Activated T-cell treated with anti-CD3 and anti-CD28 coated beads, Interleukin-2, amount 50 U/mL, for 4 hours (primary cell): ENCODE measurements at regions not wholly inside any gene's neighbourhood (a gene's known extent, or its start where the extent isn't known, plus 50 kb on each side); places are given as distances from the start of the nearest gene placed in this dataset.

Experiments
- ATAC-seq, 2 donors: fragments of 200-7000 bp; cut with Tn5 transposase; one replicate each; pipeline ENCODE4 v1.10.0; 2021
- DNase-seq: peaks from one replicate; pipeline ENCODE4 v3.0.0-alpha.2; 2020
- H3K27me3 Mint-ChIP-seq: one replicate; pipeline ENCODE4 v1.8.0; 2021; ENCODE audit warnings: low read depth, mixed read lengths
- H3K36me3 Mint-ChIP-seq: one replicate; pipeline ENCODE4 v1.8.0; 2022; ENCODE audit warnings: mixed read lengths; ENCODE audit not compliant: insufficient read depth
- H3K4me1 Mint-ChIP-seq: one replicate; pipeline ENCODE4 v1.8.0; 2021; ENCODE audit warnings: low read depth, mixed read lengths
- H3K4me3 Mint-ChIP-seq: one replicate; pipeline ENCODE4 v1.8.0; 2021; ENCODE audit warnings: mild to moderate bottlenecking, moderate library complexity, mixed read lengths
- H3K9me3 Mint-ChIP-seq: one replicate; pipeline ENCODE4 v1.8.0; 2021; ENCODE audit warnings: mixed read lengths

DNA sequence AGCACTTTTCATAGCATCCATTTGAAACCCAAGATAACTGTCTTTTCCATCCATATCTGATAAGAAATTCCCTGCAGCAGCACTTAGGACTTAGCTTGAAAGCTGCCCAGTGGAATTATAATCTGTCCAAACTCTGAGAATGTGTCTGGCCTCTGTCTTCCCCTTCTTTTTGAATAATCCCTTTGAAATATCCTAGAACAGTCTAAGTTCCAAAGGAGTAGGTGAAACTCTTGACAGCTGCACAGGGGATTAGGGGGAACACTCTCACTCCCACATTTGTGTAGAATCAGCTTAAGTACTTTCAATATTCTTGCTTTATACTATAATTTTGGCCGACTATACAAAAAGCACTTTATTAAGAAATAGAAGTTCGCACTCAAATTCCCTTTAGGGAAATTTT lies 157.7 kb downstream of the PAPSS1 start:
- peaks cover 7% of the 10 kb centered on the region for H3K27me3 Mint-ChIP-seq
- DNase-seq (no peak), ATAC-seq (no peak)
- H3K9me3 Mint-ChIP-seq, result peaks cover 21% of the 10 kb centered on the region
- H3K4me1 Mint-ChIP-seq, result no peaks in the 10 kb centered on the region
- H3K36me3 Mint-ChIP-seq, result no peaks in the 10 kb centered on the region
- no peak overlapping the region for H3K4me3 Mint-ChIP-seq

DNA sequence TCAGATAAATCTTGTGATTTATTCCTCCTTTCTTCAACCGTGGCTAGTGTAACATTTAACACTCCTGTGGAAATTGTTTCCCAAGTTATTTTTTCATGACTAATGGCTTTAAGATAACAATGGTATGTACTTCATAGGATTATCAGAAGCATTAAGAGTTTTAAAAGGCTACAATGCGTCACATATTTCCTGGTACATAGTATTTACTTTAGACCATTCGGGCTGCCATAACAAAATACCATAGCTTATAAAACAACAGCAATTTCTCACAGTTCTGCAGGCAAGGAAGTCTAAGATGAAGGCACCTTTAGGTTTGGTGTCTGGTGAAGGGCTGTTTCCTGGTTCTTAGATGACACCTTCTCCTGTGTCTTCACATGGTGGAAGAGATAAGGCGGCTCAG lies 158.6 kb downstream of the PAPSS1 start:
- no peak overlapping the region for H3K4me3 Mint-ChIP-seq
- DNase-seq, result no peak
- no peaks in the 10 kb centered on the region for H3K36me3 Mint-ChIP-seq
- peaks cover 18% of the 10 kb centered on the region for H3K9me3 Mint-ChIP-seq
- H3K4me1 Mint-ChIP-seq, result no peaks in the 10 kb centered on the region
- ATAC-seq, result no peak
- peaks cover 7% of the 10 kb centered on the region for H3K27me3 Mint-ChIP-seq

GRCh38 chr4:107559653-107560052 lies 160.4 kb downstream of the PAPSS1 start:
- Mint-ChIP-seq H3K4me1 (no peaks in the 10 kb centered on the region), H3K27me3 (peaks cover 7% of the 10 kb centered on the region), H3K36me3 (no peaks in the 10 kb centered on the region), H3K4me3 (no peak overlapping the region), H3K9me3 (peaks cover 20% of the 10 kb centered on the region)
- no peak for DNase-seq
- no peak for ATAC-seq

GRCh38 chr4:107552306-107552705 lies 167.7 kb downstream of the PAPSS1 start:
- H3K36me3 Mint-ChIP-seq, result no peaks in the 10 kb centered on the region

DNA sequence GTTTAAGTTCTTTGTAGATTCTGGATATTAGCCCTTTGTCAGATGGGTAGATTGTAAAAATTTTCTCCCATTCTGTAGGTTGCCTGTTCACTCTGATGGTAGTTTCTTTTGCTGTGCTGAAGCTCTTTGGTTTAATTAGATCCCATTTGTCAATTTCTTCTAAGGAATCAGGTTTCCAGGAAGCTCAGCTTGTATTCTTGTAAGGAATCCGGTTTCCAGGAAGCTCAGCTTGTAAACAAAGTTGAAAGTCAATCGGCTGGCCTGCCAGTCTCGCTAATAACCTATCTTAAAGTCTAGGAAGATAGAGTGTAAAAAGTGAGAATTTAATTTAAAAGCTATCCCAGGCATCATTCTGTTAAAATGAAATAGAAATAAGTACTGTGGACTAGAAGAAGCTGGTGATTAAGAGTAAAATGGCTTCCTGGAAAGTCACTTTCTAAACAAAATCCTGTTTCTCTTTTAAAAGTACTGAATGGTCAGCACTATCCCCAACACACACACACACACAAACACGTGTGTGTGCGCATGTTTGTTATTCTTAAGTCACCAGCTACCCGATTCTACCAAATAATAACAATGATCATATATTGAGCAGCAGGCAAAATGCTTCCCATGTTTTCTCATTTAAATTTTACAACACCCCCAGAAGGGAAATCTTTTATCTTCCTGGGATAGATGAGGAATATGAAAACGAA lies 171.7 kb downstream of the PAPSS1 start:
- Mint-ChIP-seq H3K9me3 (no peaks in the 10 kb centered on the region), H3K36me3 (no peaks in the 10 kb centered on the region), H3K4me1 (no peaks in the 10 kb centered on the region), H3K4me3 (no peak overlapping the region), H3K27me3 (no peaks in the 10 kb centered on the region)
- ATAC-seq (no peak), DNase-seq (no peak)

More at GRCh38 chr4:107552306-107552705, 167.7 kb downstream of the PAPSS1 start:
- Mint-ChIP-seq H3K27me3 (no peaks in the 10 kb centered on the region), H3K9me3 (peaks cover 6% of the 10 kb centered on the region), H3K4me1 (no peaks in the 10 kb centered on the region), H3K4me3 (no peak overlapping the region)
- ATAC-seq, result no peak
- DNase-seq, result no peak

GRCh38 chr4:107546638-107547037 lies 173.4 kb downstream of the PAPSS1 start:
- Mint-ChIP-seq H3K27me3 (no peaks in the 10 kb centered on the region), H3K36me3 (no peaks in the 10 kb centered on the region), H3K4me1 (no peaks in the 10 kb centered on the region), H3K4me3 (no peak overlapping the region), H3K9me3 (no peaks in the 10 kb centered on the region)
- DNase-seq (no peak), ATAC-seq (no peak)

DNA sequence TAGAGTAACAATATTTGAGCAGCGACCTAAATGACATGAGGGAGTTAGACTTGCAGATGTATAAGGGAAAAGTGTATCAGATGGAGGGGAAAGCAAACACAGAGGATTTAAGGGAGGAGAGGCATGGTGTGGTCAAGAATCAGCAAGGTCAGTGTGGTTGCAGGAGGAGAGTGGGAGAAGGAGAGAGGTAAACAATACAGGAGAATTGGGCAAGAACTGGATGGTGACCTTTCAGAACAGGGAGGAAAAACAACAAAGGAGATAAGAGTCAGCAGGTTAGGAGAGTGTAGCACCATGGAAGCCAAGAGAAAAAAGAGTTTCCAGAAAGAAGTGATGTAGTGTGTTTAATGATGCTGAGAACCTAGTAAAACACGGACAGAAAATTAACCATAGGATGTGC lies 178.5 kb downstream of the PAPSS1 start:
- Mint-ChIP-seq H3K9me3 (no peaks in the 10 kb centered on the region), H3K4me3 (no peak overlapping the region), H3K27me3 (no peaks in the 10 kb centered on the region), H3K4me1 (no peaks in the 10 kb centered on the region), H3K36me3 (no peaks in the 10 kb centered on the region)
- no peak for ATAC-seq
- DNase-seq, result no peak

GRCh38 chr4:107531927-107532326 lies 188.1 kb downstream of the PAPSS1 start:
- no peaks in the 10 kb centered on the region for H3K4me1 Mint-ChIP-seq
- H3K27me3 Mint-ChIP-seq, result no peaks in the 10 kb centered on the region
- no peak overlapping the region for H3K4me3 Mint-ChIP-seq
- no peak for DNase-seq
- no peaks in the 10 kb centered on the region for H3K36me3 Mint-ChIP-seq
- H3K9me3 Mint-ChIP-seq, result peaks cover 3% of the 10 kb centered on the region
- ATAC-seq, result no peak

GRCh38 chr4:107520368-107520767 lies 199.7 kb downstream of the PAPSS1 start:
- DNase-seq (no peak), ATAC-seq (no peak)
- Mint-ChIP-seq H3K36me3 (no peaks in the 10 kb centered on the region), H3K4me1 (no peaks in the 10 kb centered on the region), H3K9me3 (no peaks in the 10 kb centered on the region), H3K4me3 (no peak overlapping the region), H3K27me3 (peaks cover 5% of the 10 kb centered on the region)

DNA sequence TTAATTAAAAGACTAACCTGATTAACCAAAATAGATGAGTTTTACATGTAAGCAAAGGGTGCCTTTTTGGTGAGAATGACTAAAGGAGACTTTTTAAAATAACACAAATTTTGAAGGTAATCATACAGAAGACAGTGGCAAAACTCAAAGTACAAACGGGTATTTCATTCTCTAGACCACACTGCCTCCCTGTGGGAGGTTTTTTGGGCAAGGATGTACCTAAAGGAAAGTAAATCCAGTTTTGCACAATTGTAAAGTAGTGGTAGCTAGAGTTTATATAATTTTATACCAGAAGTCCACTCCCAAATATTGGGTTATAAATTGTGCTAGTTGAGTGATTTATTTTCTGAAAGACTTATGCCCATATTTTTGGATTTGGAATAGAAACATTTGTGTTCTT lies 201.0 kb downstream of the PAPSS1 start:
- no peak for DNase-seq
- H3K36me3 Mint-ChIP-seq, result no peaks in the 10 kb centered on the region
- peaks cover 5% of the 10 kb centered on the region for H3K27me3 Mint-ChIP-seq
- H3K4me1 Mint-ChIP-seq, result no peaks in the 10 kb centered on the region
- no peak overlapping the region for H3K4me3 Mint-ChIP-seq
- no peak for ATAC-seq
- H3K9me3 Mint-ChIP-seq, result peaks cover 6% of the 10 kb centered on the region

GRCh38 chr4:107518076-107518475 lies 202.0 kb downstream of the PAPSS1 start:
- Mint-ChIP-seq H3K27me3 (peaks cover 5% of the 10 kb centered on the region), H3K9me3 (peaks cover 6% of the 10 kb centered on the region), H3K4me3 (no peak overlapping the region), H3K36me3 (no peaks in the 10 kb centered on the region), H3K4me1 (no peaks in the 10 kb centered on the region)
- no peak for DNase-seq
- ATAC-seq, result no peak

DNA sequence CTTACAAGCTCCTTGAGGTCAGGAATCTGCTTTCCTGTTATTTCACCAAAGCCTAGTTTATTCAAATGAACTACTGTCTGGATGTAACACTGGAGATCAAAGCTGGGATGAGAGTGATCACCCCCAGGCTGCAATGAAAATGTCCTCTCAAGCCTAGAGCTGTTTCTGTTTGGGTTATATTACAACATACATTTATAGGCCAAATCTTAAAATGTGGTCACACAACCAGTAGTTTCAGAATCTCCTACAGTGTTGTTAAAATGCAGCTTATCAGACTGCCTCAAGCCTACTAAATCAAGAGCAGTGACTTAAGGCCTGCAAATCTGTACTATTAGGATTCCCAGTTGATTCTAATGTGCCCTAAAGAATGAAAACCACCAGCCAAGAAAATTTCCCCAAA lies 207.5 kb downstream of the PAPSS1 start:
- H3K4me3 Mint-ChIP-seq, result no peak overlapping the region
- peaks cover 6% of the 10 kb centered on the region for H3K9me3 Mint-ChIP-seq
- no peaks in the 10 kb centered on the region for H3K4me1 Mint-ChIP-seq
- DNase-seq (no peak), ATAC-seq (no peak)
- peaks cover 2% of the 10 kb centered on the region for H3K27me3 Mint-ChIP-seq
- no peaks in the 10 kb centered on the region for H3K36me3 Mint-ChIP-seq

GRCh38 chr4:107509615-107510014 lies 210.4 kb downstream of the PAPSS1 start:
- peaks cover under 1% of the 10 kb centered on the region for H3K27me3 Mint-ChIP-seq
- peaks cover under 1% of the 10 kb centered on the region for H3K9me3 Mint-ChIP-seq
- DNase-seq, result no peak
- no peaks in the 10 kb centered on the region for H3K36me3 Mint-ChIP-seq
- ATAC-seq, result no peak
- no peak overlapping the region for H3K4me3 Mint-ChIP-seq
- no peaks in the 10 kb centered on the region for H3K4me1 Mint-ChIP-seq

DNA sequence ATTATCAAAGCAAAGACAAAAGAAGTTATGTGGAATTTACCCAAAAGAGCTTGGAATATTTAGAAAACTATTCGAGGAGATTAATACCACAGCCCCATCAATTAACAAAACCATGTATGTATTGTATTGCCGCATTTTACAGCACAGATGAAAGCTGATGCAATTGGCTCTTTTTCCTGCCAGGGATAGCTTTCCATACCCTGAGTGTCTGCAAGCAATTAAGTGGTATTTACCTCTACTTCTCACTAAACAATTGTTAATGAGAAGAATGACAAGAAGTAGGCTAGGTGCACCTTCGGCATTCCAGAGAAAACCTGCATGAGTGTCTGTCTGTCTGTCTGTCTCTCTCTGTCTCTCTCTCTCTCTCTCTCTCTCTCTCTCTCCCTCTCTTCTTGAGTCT lies 219.5 kb downstream of the PAPSS1 start:
- H3K4me1 Mint-ChIP-seq, result no peaks in the 10 kb centered on the region
- DNase-seq (no peak), ATAC-seq (no peak)
- H3K4me3 Mint-ChIP-seq, result no peak overlapping the region
- no peaks in the 10 kb centered on the region for H3K36me3 Mint-ChIP-seq
- H3K9me3 Mint-ChIP-seq, result peaks cover 14% of the 10 kb centered on the region
- peaks cover 9% of the 10 kb centered on the region for H3K27me3 Mint-ChIP-seq

DNA sequence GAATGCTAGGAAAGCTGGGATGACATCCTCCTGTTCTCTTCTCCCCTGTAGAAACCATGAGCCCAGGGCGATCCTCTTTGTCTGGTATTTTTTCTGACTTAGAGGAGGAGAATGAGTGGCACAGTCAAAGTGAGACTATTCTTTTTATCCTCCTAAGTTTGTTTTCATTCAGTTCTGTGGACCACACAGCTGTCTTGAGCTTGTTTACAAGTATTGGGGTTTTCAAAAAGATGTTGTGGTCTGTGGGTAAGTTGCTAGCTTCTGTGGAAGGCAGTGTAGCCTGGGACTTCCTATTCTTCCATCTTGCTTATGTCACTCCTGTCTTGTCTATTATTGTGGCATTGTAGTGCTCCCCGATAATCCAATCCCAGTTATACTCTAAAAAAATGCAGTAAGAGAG lies 223.0 kb downstream of the PAPSS1 start:
- Mint-ChIP-seq H3K4me3 (no peak overlapping the region), H3K9me3 (peaks cover 10% of the 10 kb centered on the region), H3K4me1 (no peaks in the 10 kb centered on the region), H3K36me3 (no peaks in the 10 kb centered on the region), H3K27me3 (peaks cover 5% of the 10 kb centered on the region)
- ATAC-seq (no peak), DNase-seq (no peak)

DNA sequence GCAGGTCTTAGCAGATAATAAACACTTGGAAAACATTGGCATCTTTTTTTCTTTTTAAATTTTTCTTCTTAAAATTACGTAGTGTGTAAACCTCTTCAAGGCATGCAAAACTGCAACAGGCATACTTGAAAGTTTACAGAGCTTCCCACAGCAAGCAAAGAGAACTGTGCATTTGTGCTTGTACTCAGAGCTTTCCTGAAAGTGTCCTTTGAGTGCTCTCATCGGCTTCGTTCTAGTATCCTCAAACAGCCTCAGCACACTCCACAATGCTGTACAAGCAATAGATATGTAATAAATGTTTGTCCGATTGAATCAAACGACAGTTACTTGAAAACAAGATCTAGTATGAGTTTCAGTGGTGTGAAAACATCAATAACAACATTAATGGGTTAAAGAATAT lies 227.5 kb downstream of the PAPSS1 start:
- Mint-ChIP-seq H3K4me3 (no peak overlapping the region), H3K36me3 (no peaks in the 10 kb centered on the region), H3K4me1 (no peaks in the 10 kb centered on the region), H3K9me3 (peaks cover 10% of the 10 kb centered on the region), H3K27me3 (no peaks in the 10 kb centered on the region)
- no peak for DNase-seq
- no peak for ATAC-seq
